ENCODE measurements at regions not wholly inside any gene's neighbourhood (a gene's known extent, or its start where the extent isn't known, plus 50 kb on each side); places are given as distances from the start of the nearest gene placed in this dataset.

DNA sequence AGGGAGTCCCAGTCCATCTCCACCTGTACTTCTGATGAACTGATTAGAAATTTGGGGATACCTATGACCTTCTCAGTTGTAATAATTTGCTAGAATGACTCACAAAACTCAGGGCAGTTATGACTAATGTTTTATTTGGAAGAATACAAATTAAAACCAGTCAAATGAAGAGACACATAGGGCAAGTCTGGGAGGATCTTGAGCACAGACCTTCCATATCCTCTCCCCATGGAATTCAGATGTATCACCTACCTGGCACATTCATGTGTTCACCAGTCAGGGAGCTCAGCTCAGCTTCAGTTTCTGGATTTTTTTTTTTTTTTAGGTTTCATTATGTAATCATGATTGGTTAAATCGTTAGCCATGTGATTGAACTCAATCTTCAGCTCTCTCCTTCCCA, 247.7 kb downstream of the VGLL3 start:
- Histone ChIP-seq H3K4me1 (no peaks in the 10 kb centered on the region), H3F3A (ENCODE audit: low read depth) (no peaks in the 10 kb centered on the region), H3K9me3 (ENCODE audit: low read depth) (no peaks in the 10 kb centered on the region), H3K27ac (no peak overlapping the region), H3K4me2 (no peak overlapping the region), H3K9ac (no peak overlapping the region), H3K27me3 (no peaks in the 10 kb centered on the region), H2AFZ (replicated peaks) (no peak overlapping the region), H3K36me3 (no peaks in the 10 kb centered on the region), H4K20me1 (ENCODE audit: low read depth) (no peaks in the 10 kb centered on the region), H3K79me2 (ENCODE audit: low read depth) (no peaks in the 10 kb centered on the region), H3K4me3 (no peak overlapping the region)
- no peak for DNase-seq (ENCODE audit: low spot score)
- TF ChIP-seq EZH2phosphoT487 (IDR thresholded peaks at IDR 0.05) (no peak), EZH2 (IDR thresholded peaks at IDR 0.05) (no peak)
- TF ChIP-seq, protein P1, sequence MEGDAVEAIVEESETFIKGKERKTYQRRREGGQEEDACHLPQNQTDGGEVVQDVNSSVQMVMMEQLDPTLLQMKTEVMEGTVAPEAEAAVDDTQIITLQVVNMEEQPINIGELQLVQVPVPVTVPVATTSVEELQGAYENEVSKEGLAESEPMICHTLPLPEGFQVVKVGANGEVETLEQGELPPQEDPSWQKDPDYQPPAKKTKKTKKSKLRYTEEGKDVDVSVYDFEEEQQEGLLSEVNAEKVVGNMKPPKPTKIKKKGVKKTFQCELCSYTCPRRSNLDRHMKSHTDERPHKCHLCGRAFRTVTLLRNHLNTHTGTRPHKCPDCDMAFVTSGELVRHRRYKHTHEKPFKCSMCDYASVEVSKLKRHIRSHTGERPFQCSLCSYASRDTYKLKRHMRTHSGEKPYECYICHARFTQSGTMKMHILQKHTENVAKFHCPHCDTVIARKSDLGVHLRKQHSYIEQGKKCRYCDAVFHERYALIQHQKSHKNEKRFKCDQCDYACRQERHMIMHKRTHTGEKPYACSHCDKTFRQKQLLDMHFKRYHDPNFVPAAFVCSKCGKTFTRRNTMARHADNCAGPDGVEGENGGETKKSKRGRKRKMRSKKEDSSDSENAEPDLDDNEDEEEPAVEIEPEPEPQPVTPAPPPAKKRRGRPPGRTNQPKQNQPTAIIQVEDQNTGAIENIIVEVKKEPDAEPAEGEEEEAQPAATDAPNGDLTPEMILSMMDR (IDR thresholded peaks at IDR 0.05): no peak
- H3K27me3 Mint-ChIP-seq (ENCODE audit: insufficient read depth, low read depth): no peaks in the 10 kb centered on the region
- no peaks in the 10 kb centered on the region for H3K4me1 Mint-ChIP-seq
- no peaks in the 10 kb centered on the region for H3K9me3 Mint-ChIP-seq
- no peak overlapping the region for H3K4me3 Mint-ChIP-seq
- H3K36me3 Mint-ChIP-seq: no peaks in the 10 kb centered on the region
- no peak overlapping the region for H3K27ac Mint-ChIP-seq

GRCh38 chr3:86740751-86741150, 250.2 kb downstream of the VGLL3 start:
- Histone ChIP-seq H3K4me3 (no peak overlapping the region), H3K79me2 (ENCODE audit: low read depth) (no peaks in the 10 kb centered on the region), H2AFZ (replicated peaks) (no peak overlapping the region), H3F3A (ENCODE audit: low read depth) (no peaks in the 10 kb centered on the region), H3K9ac (no peak overlapping the region), H3K4me2 (no peak overlapping the region), H3K4me1 (no peaks in the 10 kb centered on the region), H3K9me3 (ENCODE audit: low read depth) (no peaks in the 10 kb centered on the region), H4K20me1 (ENCODE audit: low read depth) (no peaks in the 10 kb centered on the region), H3K27ac (no peak overlapping the region), H3K36me3 (no peaks in the 10 kb centered on the region), H3K27me3 (no peaks in the 10 kb centered on the region)
- TF ChIP-seq EZH2phosphoT487 (IDR thresholded peaks at IDR 0.05): no peak
- TF ChIP-seq EZH2 (IDR thresholded peaks at IDR 0.05): no peak
- TF ChIP-seq, protein P1 (IDR thresholded peaks at IDR 0.05): no peak
- Mint-ChIP-seq H3K4me1 (no peaks in the 10 kb centered on the region), H3K27me3 (ENCODE audit: insufficient read depth, low read depth) (no peaks in the 10 kb centered on the region), H3K36me3 (no peaks in the 10 kb centered on the region), H3K9me3 (no peaks in the 10 kb centered on the region), H3K4me3 (no peak overlapping the region), H3K27ac (no peak overlapping the region)
- DNase-seq (ENCODE audit: low spot score): no peak

GRCh38 chr3:86739244-86739643, 251.7 kb downstream of the VGLL3 start:
- H3K27ac Mint-ChIP-seq: no peak overlapping the region
- no peaks in the 10 kb centered on the region for H3F3A ChIP-seq (ENCODE audit: low read depth)
- no peaks in the 10 kb centered on the region for H3K4me1 ChIP-seq
- H2AFZ ChIP-seq (replicated peaks): no peak overlapping the region
- H3K27ac ChIP-seq: no peak overlapping the region
- TF ChIP-seq, protein P1 (IDR thresholded peaks at IDR 0.05): no peak
- TF ChIP-seq EZH2phosphoT487 (IDR thresholded peaks at IDR 0.05): no peak
- TF ChIP-seq EZH2 (IDR thresholded peaks at IDR 0.05): no peak
- H3K9me3 Mint-ChIP-seq: no peaks in the 10 kb centered on the region
- H3K4me3 ChIP-seq: no peak overlapping the region
- no peak overlapping the region for H3K4me2 ChIP-seq
- no peaks in the 10 kb centered on the region for H3K27me3 Mint-ChIP-seq (ENCODE audit: insufficient read depth, low read depth)
- H3K4me3 Mint-ChIP-seq: no peak overlapping the region
- no peak for DNase-seq (ENCODE audit: low spot score)
- H3K27me3 ChIP-seq: no peaks in the 10 kb centered on the region
- no peaks in the 10 kb centered on the region for H3K79me2 ChIP-seq (ENCODE audit: low read depth)
- no peaks in the 10 kb centered on the region for H3K36me3 ChIP-seq
- H4K20me1 ChIP-seq (ENCODE audit: low read depth): no peaks in the 10 kb centered on the region
- no peaks in the 10 kb centered on the region for H3K4me1 Mint-ChIP-seq
- H3K9me3 ChIP-seq (ENCODE audit: low read depth): no peaks in the 10 kb centered on the region
- H3K9ac ChIP-seq: no peak overlapping the region
- H3K36me3 Mint-ChIP-seq: no peaks in the 10 kb centered on the region

DNA sequence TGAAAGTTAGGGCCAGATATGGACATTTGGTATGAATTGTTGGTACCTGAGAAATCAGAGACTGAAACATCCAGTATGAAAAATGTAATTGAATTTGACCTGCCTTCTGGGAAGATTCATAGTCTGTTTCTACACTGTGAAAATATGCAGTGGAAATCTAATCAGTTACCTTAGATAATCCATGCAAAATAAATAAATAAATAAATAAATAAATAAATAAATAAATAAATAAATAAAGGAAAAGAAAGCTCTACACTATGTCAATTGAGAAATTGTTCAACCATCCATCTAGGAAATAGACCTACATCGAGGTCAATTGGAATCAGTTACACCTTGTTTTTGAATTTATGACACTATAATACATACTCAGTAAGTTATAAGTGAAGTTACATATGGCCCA, 252.3 kb downstream of the VGLL3 start:
- H3K4me3 Mint-ChIP-seq: no peak overlapping the region
- H3K4me2 ChIP-seq: no peak overlapping the region
- H3K9me3 ChIP-seq (ENCODE audit: low read depth): no peaks in the 10 kb centered on the region
- H3K4me1 ChIP-seq: no peaks in the 10 kb centered on the region
- no peaks in the 10 kb centered on the region for H4K20me1 ChIP-seq (ENCODE audit: low read depth)
- no peaks in the 10 kb centered on the region for H3K36me3 ChIP-seq
- H3K27me3 ChIP-seq: no peaks in the 10 kb centered on the region
- no peaks in the 10 kb centered on the region for H3K79me2 ChIP-seq (ENCODE audit: low read depth)
- no peak overlapping the region for H3K27ac ChIP-seq
- H3K4me1 Mint-ChIP-seq: no peaks in the 10 kb centered on the region
- H3F3A ChIP-seq (ENCODE audit: low read depth): no peaks in the 10 kb centered on the region
- no peak overlapping the region for H3K27ac Mint-ChIP-seq
- H3K9me3 Mint-ChIP-seq: no peaks in the 10 kb centered on the region
- TF ChIP-seq EZH2 (IDR thresholded peaks at IDR 0.05) (no peak), EZH2phosphoT487 (IDR thresholded peaks at IDR 0.05) (no peak)
- TF ChIP-seq, protein P1 (IDR thresholded peaks at IDR 0.05): no peak
- no peaks in the 10 kb centered on the region for H3K36me3 Mint-ChIP-seq
- no peak for DNase-seq (ENCODE audit: low spot score)
- H3K27me3 Mint-ChIP-seq (ENCODE audit: insufficient read depth, low read depth): no peaks in the 10 kb centered on the region
- H3K9ac ChIP-seq: no peak overlapping the region
- no peak overlapping the region for H2AFZ ChIP-seq (replicated peaks)
- H3K4me3 ChIP-seq: no peak overlapping the region
